HEK293T (cell line): ENCODE measurements at regions not wholly inside any gene's neighbourhood (a gene's known extent, or its start where the extent isn't known, plus 50 kb on each side); places are given as distances from the start of the nearest gene placed in this dataset.

Experiments used
- CTCF ChIA-PET: fragments of 350-600 bp; formaldehyde crosslinking; extraction: SDS; loops from one replicate; lab custom pipeline; 2021; ENCODE audit warnings: antibody characterized with exemption, inconsistent platforms; lab: Yijun Ruan, JAX
- POLR2A ChIA-PET: fragments of 350-600 bp; formaldehyde crosslinking; extraction: SDS; loops from one replicate; lab custom pipeline; 2020; ENCODE audit warnings: antibody characterized with exemption, inconsistent platforms; lab: Yijun Ruan, JAX
- DNase-seq: peaks from one replicate; pipeline ENCODE4 v3.0.0; 2012; ENCODE audit warnings: mixed read lengths; ENCODE audit errors: extremely low spot score
- ARNT ChIP-seq: fragments of 450-650 bp; IDR thresholded peaks from 2 replicates; pipeline ENCODE4 v1.6.1; 2017; ENCODE audit warnings: mild to moderate bottlenecking
- BHLHE40 ChIP-seq: fragments of 450-650 bp; IDR thresholded peaks from 2 replicates; pipeline ENCODE4 v1.6.1; 2016; ENCODE audit warnings: mild to moderate bottlenecking, moderate library complexity, borderline replicate concordance
- CTBP1 ChIP-seq: fragments of 450-650 bp; IDR thresholded peaks from 2 replicates; pipeline ENCODE4 v1.6.1; 2016; ENCODE audit warnings: borderline replicate concordance
- ELF4 ChIP-seq: fragments of 450-650 bp; IDR thresholded peaks from 2 replicates; pipeline ENCODE4 v1.6.1; 2017; ENCODE audit warnings: antibody characterized with exemption
- FOXA1 ChIP-seq: fragments of 450-650 bp; IDR thresholded peaks from 2 replicates; pipeline ENCODE4 v1.6.1; 2016; ENCODE audit warnings: mild to moderate bottlenecking
- FOXK2 ChIP-seq: fragments of 450-650 bp; IDR thresholded peaks from 2 replicates; pipeline ENCODE4 v1.6.1; 2016; ENCODE audit warnings: mild to moderate bottlenecking
- FOXM1 ChIP-seq: fragments of 450-650 bp; IDR thresholded peaks from 2 replicates; pipeline ENCODE4 v1.6.1; 2017; ENCODE audit warnings: mild to moderate bottlenecking, borderline replicate concordance
- HDGF ChIP-seq: fragments of 450-650 bp; IDR thresholded peaks from 2 replicates; pipeline ENCODE4 v1.6.1; 2017; ENCODE audit warnings: antibody characterized with exemption, borderline replicate concordance
- L3MBTL2 ChIP-seq: fragments of 450-650 bp; conservative IDR thresholded peaks from 2 replicates; pipeline ENCODE4 v1.6.1; 2016; ENCODE audit warnings: mild to moderate bottlenecking
- LEF1 ChIP-seq: fragments of 450-650 bp; IDR thresholded peaks from 2 replicates; pipeline ENCODE4 v1.6.1; 2017; ENCODE audit warnings: mild to moderate bottlenecking, borderline replicate concordance
- NFRKB ChIP-seq: fragments of 450-650 bp; IDR thresholded peaks from 2 replicates; pipeline ENCODE4 v1.6.1; 2016; ENCODE audit warnings: mild to moderate bottlenecking, moderate library complexity
- PKNOX1 ChIP-seq: fragments of 450-650 bp; IDR thresholded peaks from 2 replicates; pipeline ENCODE4 v1.6.1; 2016
- SP1 ChIP-seq: fragments of 450-650 bp; IDR thresholded peaks from 2 replicates; pipeline ENCODE4 v1.6.1; 2017
- SUZ12 ChIP-seq: fragments of 450-650 bp; IDR thresholded peaks from 2 replicates; pipeline ENCODE4 v1.6.1; 2016; ENCODE audit warnings: mild to moderate bottlenecking
- TARDBP ChIP-seq: fragments of 450-650 bp; IDR thresholded peaks from 2 replicates; pipeline ENCODE4 v1.6.1; 2016
- ZNF384 ChIP-seq: fragments of 450-650 bp; IDR thresholded peaks from 2 replicates; pipeline ENCODE4 v1.6.1; 2016

- TF ChIP-seq FOXK2 = no peak
- TF ChIP-seq FOXM1 = no peak
- no peak for TF ChIP-seq BHLHE40
- no peak for TF ChIP-seq ELF4
- no peak for TF ChIP-seq NFRKB
- no peak for TF ChIP-seq HDGF
- no peak for TF ChIP-seq FOXA1
- TF ChIP-seq TARDBP = no peak
- TF ChIP-seq SP1 = no peak
- no peak for TF ChIP-seq SUZ12
- no peak for TF ChIP-seq ZNF384
- TF ChIP-seq PKNOX1 = no peak
- TF ChIP-seq ARNT = no peak
- CTCF ChIA-PET = interaction anchor here (0.9 kb wide), 1 partner anchor 22 kb away, joined by 3 read pairs; no protein-coding TSS in a partner anchor
Observed at GRCh38 chr9:107211284-107211923, 71.7 kb upstream of the RAD23B start.

GRCh38 chr9:107212613-107213012 is 70.5 kb upstream of the RAD23B start:
- DNase-seq = no peak
- ChIA-PET POLR2A (no interaction called here), CTCF (no interaction called here)
- no peak for TF ChIP-seq FOXA1
- no peak for TF ChIP-seq L3MBTL2
- TF ChIP-seq HDGF = no peak
- no peak for TF ChIP-seq TARDBP
- TF ChIP-seq PKNOX1 = no peak
- TF ChIP-seq ARNT = no peak
- no peak for TF ChIP-seq NFRKB
- TF ChIP-seq SP1 = no peak
- TF ChIP-seq SUZ12 = no peak
- TF ChIP-seq ZNF384 = no peak

More at GRCh38 chr9:107211284-107211923, 71.7 kb upstream of the RAD23B start:
- DNase-seq = no peak
- POLR2A ChIA-PET = no interaction called here

GRCh38 chr9:107213080-107213479 is 70.0 kb upstream of the RAD23B start:
- ChIA-PET CTCF (no interaction called here), POLR2A (no interaction called here)
- DNase-seq = no peak
- TF ChIP-seq ELF4 (no peak), ZNF384 (no peak), ARNT (no peak), FOXK2 (no peak), L3MBTL2 (no peak)

GRCh38 chr9:107213561-107214028 is 69.5 kb upstream of the RAD23B start:
- no peak for DNase-seq
- CTCF ChIA-PET = no interaction called here
- POLR2A ChIA-PET = no interaction called here
- TF ChIP-seq TARDBP (no peak), FOXA1 (no peak), ELF4 (no peak), SP1 (no peak), FOXM1 (no peak), NFRKB (no peak), BHLHE40 (no peak), ARNT (no peak), L3MBTL2 (no peak), SUZ12 (no peak), FOXK2 (no peak), PKNOX1 (no peak), ZNF384 (no peak), LEF1 (no peak), CTBP1 (no peak), HDGF (no peak)

- DNase-seq = no peak
- ChIA-PET POLR2A (no interaction called here), CTCF (no interaction called here)
- TF ChIP-seq FOXA1 (no peak), ARNT (no peak), PKNOX1 (no peak), BHLHE40 (no peak), HDGF (no peak), ELF4 (no peak), LEF1 (no peak), CTBP1 (no peak), SUZ12 (no peak), FOXK2 (no peak), ZNF384 (no peak)
Observed at GRCh38 chr9:107214381-107214780, 68.7 kb upstream of the RAD23B start.

GRCh38 chr9:107214915-107215314 is 68.2 kb upstream of the RAD23B start:
- no peak for DNase-seq
- TF ChIP-seq NFRKB (no peak), LEF1 (no peak), FOXM1 (no peak), ZNF384 (no peak), L3MBTL2 (no peak), FOXA1 (no peak), SP1 (no peak), ARNT (no peak)
- ChIA-PET POLR2A (no interaction called here), CTCF (no interaction called here)
